ENCODE measurements at regions not wholly inside any gene's neighbourhood (a gene's known extent, or its start where the extent isn't known, plus 50 kb on each side); places are given as distances from the start of the nearest gene placed in this dataset.

GRCh38 chr18:49663899-49664890, 102.3 kb downstream of the LIPG start:
- no peak for DNase-seq (ENCODE audit: extremely low read depth, low read depth)

- DNase-seq (ENCODE audit: extremely low read depth, low read depth) = no peak
Measured at GRCh38 chr18:49662506-49662905, 100.6 kb downstream of the LIPG start.

- DNase-seq (ENCODE audit: extremely low read depth, low read depth) = no peak
Measured at GRCh38 chr18:49658823-49659404, 97.1 kb downstream of the LIPG start.

DNA sequence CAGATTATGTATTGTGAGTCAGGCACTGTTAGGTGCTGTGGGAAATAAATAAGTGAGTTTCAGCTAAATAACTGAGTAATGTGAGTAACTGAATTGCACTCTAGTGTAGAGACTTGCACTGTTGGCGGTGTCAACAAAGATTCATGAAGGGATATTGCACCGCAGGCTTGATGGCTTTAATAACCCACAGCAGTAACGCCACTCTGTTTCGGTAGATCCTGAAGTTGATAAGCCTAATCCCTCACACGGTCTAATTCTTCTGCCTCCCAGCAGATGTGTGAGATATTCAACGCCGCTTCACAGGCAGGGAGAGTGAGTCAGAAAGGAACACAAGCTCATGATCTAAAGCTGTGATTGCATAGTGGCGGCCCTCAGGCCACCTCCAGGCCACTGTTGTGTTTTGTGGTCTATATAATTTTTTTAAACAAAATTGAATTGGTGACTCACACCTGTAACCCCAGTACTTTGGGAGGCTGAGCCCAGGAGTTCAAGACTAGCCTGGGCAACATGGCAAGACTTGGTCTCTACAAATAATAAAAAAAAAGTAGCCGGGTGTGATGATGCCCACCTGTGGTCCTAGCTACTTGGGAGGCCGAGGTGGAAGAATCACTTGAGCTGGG, 94.3 kb downstream of the LIPG start:
- peak; percentile 19 for DNase-seq (ENCODE audit: extremely low read depth, low read depth)

DNA sequence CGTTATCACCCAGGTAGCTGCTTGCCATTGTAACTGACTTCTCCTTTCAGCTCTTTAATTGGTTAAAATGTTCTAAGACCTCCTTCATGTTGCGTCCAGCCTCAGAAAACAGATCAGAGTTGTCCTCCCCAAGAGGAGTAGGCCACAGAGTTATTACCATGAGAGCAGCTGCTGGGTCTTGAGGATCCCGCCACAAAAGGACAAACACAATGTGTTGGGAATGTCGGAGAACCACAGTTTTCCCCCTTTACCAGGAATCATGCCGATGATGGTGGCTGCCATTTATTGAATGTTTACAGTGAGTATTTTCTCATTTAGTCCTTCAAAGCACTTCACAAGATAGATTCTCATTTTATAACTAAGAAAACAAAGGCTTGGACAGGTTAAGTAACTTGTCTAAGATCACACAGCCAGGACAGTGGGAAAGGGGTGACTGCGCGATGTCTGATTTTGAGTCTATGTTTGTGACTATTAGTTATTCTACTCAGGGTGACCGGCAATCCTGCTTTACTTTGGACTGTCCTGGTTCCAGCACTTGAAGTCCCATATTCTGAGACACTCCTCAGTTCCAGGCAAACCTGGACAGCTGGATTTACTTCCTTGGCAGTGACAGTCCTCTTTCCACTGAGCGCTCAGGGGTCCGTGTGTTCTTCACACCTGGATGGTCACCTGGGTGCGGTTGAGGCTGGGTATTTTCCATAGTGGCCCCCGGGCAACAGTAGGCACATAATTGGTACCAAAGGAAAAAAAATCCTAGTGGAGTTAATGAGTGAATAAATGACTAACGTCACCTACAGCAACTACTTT, 93.6 kb downstream of the LIPG start:
- no peak for DNase-seq (ENCODE audit: extremely low read depth, low read depth)

GRCh38 chr18:49654347-49654746, 92.5 kb downstream of the LIPG start:
- DNase-seq (ENCODE audit: extremely low read depth, low read depth) = no peak

GRCh38 chr18:49652881-49653724, 91.2 kb downstream of the LIPG start:
- DNase-seq (ENCODE audit: extremely low read depth, low read depth) = no peak

GRCh38 chr18:49651033-49651432, 89.2 kb downstream of the LIPG start:
- DNase-seq (ENCODE audit: extremely low read depth, low read depth) = no peak

DNA sequence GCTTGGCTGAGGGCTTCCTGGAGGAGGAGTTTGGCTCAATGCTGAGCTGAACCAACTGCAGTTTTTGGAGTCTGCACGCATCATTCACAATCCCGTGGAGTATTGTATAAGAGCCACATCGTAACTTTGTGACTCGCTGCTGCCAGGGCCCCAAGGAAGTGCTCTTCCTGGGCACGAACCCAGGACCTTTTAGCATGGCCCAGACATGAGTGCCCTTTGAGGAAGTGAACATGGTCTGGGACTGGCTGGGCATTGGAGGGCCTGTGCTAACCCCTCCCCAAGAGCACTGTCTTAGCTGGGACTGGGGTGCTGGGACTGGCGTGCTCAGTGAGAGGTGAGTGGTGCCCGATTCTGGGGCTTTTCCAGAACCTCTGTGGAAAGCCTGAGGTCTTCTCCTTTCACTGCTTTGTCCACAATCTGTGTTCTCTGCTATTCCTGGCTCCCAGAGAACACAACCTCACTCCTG, 88.6 kb downstream of the LIPG start:
- no peak for DNase-seq (ENCODE audit: extremely low read depth, low read depth)

- no peak for DNase-seq (ENCODE audit: extremely low read depth, low read depth)
Measured at GRCh38 chr18:49648811-49649210, 87.0 kb downstream of the LIPG start.

Measured in NCI-H460 (cell line).